Stomach (tissue), 4 donors: ENCODE measurements at regions not wholly inside any gene's neighbourhood (a gene's known extent, or its start where the extent isn't known, plus 50 kb on each side); places are given as distances from the start of the nearest gene placed in this dataset.

ENCODE experiments used
- EP300 ChIP-seq: sonication (generic); formaldehyde crosslinking; IDR thresholded peaks from one replicate; pipeline ENCODE4 v1.6.1; 2017; ENCODE audit warnings: antibody characterized with exemption
- POLR2A ChIP-seq, 4 donors: fragments of 450-650 bp; IDR thresholded peaks; one replicate each; pipeline ENCODE4 v1.6.1; 2016; ENCODE audit warnings: antibody characterized with exemption in 4 of 4, control low read depth in 2 of 4, mild to moderate bottlenecking in 1 of 4, moderate library complexity in 1 of 4
- TF ChIP-seq, protein P1 (sequence below), 7 experiments: fragments of 450-650 bp in 4 of 7; fragments of 200-600 bp in 3 of 7; sonication (generic) in 3 of 7; IDR thresholded peaks; one replicate each; pipeline ENCODE4 v1.5.1; 2016 to 2019; ENCODE audit warnings: antibody characterized with exemption in 7 of 7, control low read depth in 2 of 7, mild to moderate bottlenecking in 1 of 7

- TF ChIP-seq EP300: no peak
- TF ChIP-seq, protein P1, sequence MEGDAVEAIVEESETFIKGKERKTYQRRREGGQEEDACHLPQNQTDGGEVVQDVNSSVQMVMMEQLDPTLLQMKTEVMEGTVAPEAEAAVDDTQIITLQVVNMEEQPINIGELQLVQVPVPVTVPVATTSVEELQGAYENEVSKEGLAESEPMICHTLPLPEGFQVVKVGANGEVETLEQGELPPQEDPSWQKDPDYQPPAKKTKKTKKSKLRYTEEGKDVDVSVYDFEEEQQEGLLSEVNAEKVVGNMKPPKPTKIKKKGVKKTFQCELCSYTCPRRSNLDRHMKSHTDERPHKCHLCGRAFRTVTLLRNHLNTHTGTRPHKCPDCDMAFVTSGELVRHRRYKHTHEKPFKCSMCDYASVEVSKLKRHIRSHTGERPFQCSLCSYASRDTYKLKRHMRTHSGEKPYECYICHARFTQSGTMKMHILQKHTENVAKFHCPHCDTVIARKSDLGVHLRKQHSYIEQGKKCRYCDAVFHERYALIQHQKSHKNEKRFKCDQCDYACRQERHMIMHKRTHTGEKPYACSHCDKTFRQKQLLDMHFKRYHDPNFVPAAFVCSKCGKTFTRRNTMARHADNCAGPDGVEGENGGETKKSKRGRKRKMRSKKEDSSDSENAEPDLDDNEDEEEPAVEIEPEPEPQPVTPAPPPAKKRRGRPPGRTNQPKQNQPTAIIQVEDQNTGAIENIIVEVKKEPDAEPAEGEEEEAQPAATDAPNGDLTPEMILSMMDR (IDR thresholded peaks at IDR 0.05): no peak
- TF ChIP-seq POLR2A (IDR thresholded peaks at IDR 0.05): no peak
Observed at GRCh38 chr14:27886256-27886655, 880.3 kb upstream of the FOXG1 start.
